GM23338 (cell line): ENCODE measurements at regions not wholly inside any gene's neighbourhood (a gene's known extent, or its start where the extent isn't known, plus 50 kb on each side); places are given as distances from the start of the nearest gene placed in this dataset.

Experiments
- ATAC-seq: fragments of 200-7000 bp; cut with Tn5 transposase; 3 replicates; pipeline ENCODE4 v1.9.1; 2020
- DNase-seq: peaks from one replicate; pipeline ENCODE4 v3.0.0-alpha.2; 2015; ENCODE audit warnings: low spot score
- H2AFZ ChIP-seq: fragments of 200-600 bp; sonication (generic); 2 replicates; pipeline ENCODE4 v1.8.0; 2016; ENCODE audit warnings: antibody characterized with exemption, mild to moderate bottlenecking, moderate library complexity
- H3F3A ChIP-seq: fragments of 200-600 bp; sonication (generic); replicated peaks from 2 replicates; pipeline ENCODE4 v1.8.0; 2017; ENCODE audit warnings: antibody characterized with exemption, mixed run types, low read depth
- H3K27ac ChIP-seq: fragments of 200-600 bp; sonication (generic); 2 replicates; pipeline ENCODE4 v1.6.1; 2016; ENCODE audit warnings: low read depth
- H3K27me3 ChIP-seq: fragments of 200-600 bp; sonication (generic); 2 replicates; pipeline ENCODE4 v1.8.0; 2016; ENCODE audit warnings: mild to moderate bottlenecking, mixed run types, moderate library complexity; ENCODE audit not compliant: insufficient read depth
- H3K36me3 ChIP-seq: fragments of 200-600 bp; sonication (generic); 2 replicates; pipeline ENCODE4 v1.8.0; 2016; ENCODE audit warnings: mild to moderate bottlenecking; ENCODE audit not compliant: insufficient read depth
- H3K4me1 ChIP-seq: fragments of 200-600 bp; sonication (generic); 2 replicates; pipeline ENCODE4 v1.8.0; 2016; ENCODE audit warnings: mild to moderate bottlenecking, moderate library complexity; ENCODE audit not compliant: insufficient read depth
- H3K4me2 ChIP-seq: fragments of 200-600 bp; sonication (generic); 2 replicates; pipeline ENCODE4 v1.7.1; 2017; ENCODE audit warnings: mixed run types
- H3K4me3 ChIP-seq: fragments of 200-600 bp; sonication (generic); 2 replicates; pipeline ENCODE4 v1.6.1; 2016; ENCODE audit warnings: mixed run types
- H3K79me2 ChIP-seq: fragments of 200-600 bp; sonication (generic); replicated peaks from 2 replicates; pipeline ENCODE4 v1.8.0; 2017; ENCODE audit warnings: mild to moderate bottlenecking; ENCODE audit not compliant: insufficient read depth
- H3K9me2 ChIP-seq: fragments of 200-600 bp; sonication (generic); 2 replicates; pipeline ENCODE4 v1.8.0; 2017; ENCODE audit not compliant: insufficient read depth
- H4K20me1 ChIP-seq: fragments of 200-600 bp; sonication (generic); replicated peaks from 2 replicates; pipeline ENCODE4 v1.8.0; 2017; ENCODE audit warnings: mild to moderate bottlenecking; ENCODE audit not compliant: insufficient read depth
- H3K27ac Mint-ChIP-seq: 2 replicates; pipeline ENCODE4 v1.8.0; 2020; ENCODE audit warnings: inconsistent platforms, mild to moderate bottlenecking, moderate library complexity, mixed read lengths
- H3K27me3 Mint-ChIP-seq: 3 replicates; pipeline ENCODE4 v1.8.0; 2022; ENCODE audit warnings: low read depth, mild to moderate bottlenecking, moderate library complexity, mixed read lengths, inconsistent platforms; ENCODE audit not compliant: insufficient read depth, poor library complexity
- H3K36me3 Mint-ChIP-seq: 3 replicates; pipeline ENCODE4 v1.8.0; 2021; ENCODE audit warnings: low read depth, mild to moderate bottlenecking, inconsistent platforms, moderate library complexity, mixed read lengths
- H3K4me1 Mint-ChIP-seq: 3 replicates; pipeline ENCODE4 v1.8.0; 2020; ENCODE audit warnings: mild to moderate bottlenecking, inconsistent platforms, mixed read lengths
- H3K4me3 Mint-ChIP-seq: 3 replicates; pipeline ENCODE4 v1.8.0; 2021; ENCODE audit warnings: moderate library complexity, mild to moderate bottlenecking, inconsistent platforms, mixed read lengths
- H3K9me3 Mint-ChIP-seq: 3 replicates; pipeline ENCODE4 v1.8.0; 2020; ENCODE audit warnings: moderate library complexity, mild to moderate bottlenecking, inconsistent platforms, mixed read lengths
- NANOG ChIP-seq: IDR thresholded peaks from 2 replicates; pipeline ENCODE4 v1.6.1; 2016; ENCODE audit warnings: antibody characterized with exemption, borderline replicate concordance
- ZNF331 ChIP-seq: fragments of 250-450 bp; sonication (Bioruptor Pico); IDR thresholded peaks from 2 replicates; pipeline ENCODE4 v1.5.0; 2020; ENCODE audit warnings: low read depth, mild to moderate bottlenecking, moderate library complexity
- TF ChIP-seq, protein P1 (sequence below): fragments of 250-450 bp; sonication (Bioruptor Pico); IDR thresholded peaks from 2 replicates; pipeline ENCODE4 v1.5.0; 2020; ENCODE audit warnings: mild to moderate bottlenecking, moderate library complexity
- TF ChIP-seq, protein P2 (sequence below): IDR thresholded peaks from one replicate; pipeline ENCODE4 v1.6.1; 2018; ENCODE audit warnings: antibody characterized with exemption; ENCODE audit not compliant: unreplicated experiment
- TF ChIP-seq, protein P3 (sequence below): IDR thresholded peaks from 2 replicates; pipeline ENCODE4 v1.6.1; 2016; ENCODE audit warnings: antibody characterized with exemption

DNA sequence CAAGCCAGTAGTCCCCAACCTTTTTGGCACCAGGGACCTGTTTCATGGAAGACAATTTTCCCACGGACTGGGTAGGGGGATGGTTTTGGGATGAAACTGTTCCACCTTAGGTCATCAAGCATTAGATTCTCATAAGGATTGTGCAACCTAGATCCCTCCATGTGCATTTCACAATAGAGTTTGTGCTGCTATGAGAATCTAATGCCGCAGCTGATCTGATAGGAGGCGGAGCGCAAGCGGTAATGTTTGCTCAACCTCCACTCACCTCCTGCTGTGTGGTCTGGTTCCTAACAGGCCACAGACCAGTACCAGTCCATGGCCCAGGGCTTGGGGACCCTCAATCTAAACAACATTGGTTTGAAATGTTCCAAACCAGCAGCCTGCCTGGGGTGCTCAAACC lies 137.0 kb upstream of the STXBP5 start:
- peaks cover 2% of the 10 kb centered on the region for H3K27me3 Mint-ChIP-seq
- ATAC-seq (no peak), DNase-seq (no peak)
- Histone ChIP-seq H3K79me2 (no peaks in the 10 kb centered on the region), H3K4me2 (no peak overlapping the region), H3F3A (no peaks in the 10 kb centered on the region), H3K36me3 (no peaks in the 10 kb centered on the region; the same call in 1 of the 2 replicates), H3K4me3 (no peak overlapping the region), H3K4me1 (no peaks in the 10 kb centered on the region), H3K27ac (no peak overlapping the region), H2AFZ (no peak overlapping the region), H4K20me1 (no peaks in the 10 kb centered on the region), H3K9me2 (no peaks in the 10 kb centered on the region), H3K27me3 (no peaks in the 10 kb centered on the region)
- H3K9me3 Mint-ChIP-seq, result peaks cover 26% of the 10 kb centered on the region
- TF ChIP-seq, protein P1, sequence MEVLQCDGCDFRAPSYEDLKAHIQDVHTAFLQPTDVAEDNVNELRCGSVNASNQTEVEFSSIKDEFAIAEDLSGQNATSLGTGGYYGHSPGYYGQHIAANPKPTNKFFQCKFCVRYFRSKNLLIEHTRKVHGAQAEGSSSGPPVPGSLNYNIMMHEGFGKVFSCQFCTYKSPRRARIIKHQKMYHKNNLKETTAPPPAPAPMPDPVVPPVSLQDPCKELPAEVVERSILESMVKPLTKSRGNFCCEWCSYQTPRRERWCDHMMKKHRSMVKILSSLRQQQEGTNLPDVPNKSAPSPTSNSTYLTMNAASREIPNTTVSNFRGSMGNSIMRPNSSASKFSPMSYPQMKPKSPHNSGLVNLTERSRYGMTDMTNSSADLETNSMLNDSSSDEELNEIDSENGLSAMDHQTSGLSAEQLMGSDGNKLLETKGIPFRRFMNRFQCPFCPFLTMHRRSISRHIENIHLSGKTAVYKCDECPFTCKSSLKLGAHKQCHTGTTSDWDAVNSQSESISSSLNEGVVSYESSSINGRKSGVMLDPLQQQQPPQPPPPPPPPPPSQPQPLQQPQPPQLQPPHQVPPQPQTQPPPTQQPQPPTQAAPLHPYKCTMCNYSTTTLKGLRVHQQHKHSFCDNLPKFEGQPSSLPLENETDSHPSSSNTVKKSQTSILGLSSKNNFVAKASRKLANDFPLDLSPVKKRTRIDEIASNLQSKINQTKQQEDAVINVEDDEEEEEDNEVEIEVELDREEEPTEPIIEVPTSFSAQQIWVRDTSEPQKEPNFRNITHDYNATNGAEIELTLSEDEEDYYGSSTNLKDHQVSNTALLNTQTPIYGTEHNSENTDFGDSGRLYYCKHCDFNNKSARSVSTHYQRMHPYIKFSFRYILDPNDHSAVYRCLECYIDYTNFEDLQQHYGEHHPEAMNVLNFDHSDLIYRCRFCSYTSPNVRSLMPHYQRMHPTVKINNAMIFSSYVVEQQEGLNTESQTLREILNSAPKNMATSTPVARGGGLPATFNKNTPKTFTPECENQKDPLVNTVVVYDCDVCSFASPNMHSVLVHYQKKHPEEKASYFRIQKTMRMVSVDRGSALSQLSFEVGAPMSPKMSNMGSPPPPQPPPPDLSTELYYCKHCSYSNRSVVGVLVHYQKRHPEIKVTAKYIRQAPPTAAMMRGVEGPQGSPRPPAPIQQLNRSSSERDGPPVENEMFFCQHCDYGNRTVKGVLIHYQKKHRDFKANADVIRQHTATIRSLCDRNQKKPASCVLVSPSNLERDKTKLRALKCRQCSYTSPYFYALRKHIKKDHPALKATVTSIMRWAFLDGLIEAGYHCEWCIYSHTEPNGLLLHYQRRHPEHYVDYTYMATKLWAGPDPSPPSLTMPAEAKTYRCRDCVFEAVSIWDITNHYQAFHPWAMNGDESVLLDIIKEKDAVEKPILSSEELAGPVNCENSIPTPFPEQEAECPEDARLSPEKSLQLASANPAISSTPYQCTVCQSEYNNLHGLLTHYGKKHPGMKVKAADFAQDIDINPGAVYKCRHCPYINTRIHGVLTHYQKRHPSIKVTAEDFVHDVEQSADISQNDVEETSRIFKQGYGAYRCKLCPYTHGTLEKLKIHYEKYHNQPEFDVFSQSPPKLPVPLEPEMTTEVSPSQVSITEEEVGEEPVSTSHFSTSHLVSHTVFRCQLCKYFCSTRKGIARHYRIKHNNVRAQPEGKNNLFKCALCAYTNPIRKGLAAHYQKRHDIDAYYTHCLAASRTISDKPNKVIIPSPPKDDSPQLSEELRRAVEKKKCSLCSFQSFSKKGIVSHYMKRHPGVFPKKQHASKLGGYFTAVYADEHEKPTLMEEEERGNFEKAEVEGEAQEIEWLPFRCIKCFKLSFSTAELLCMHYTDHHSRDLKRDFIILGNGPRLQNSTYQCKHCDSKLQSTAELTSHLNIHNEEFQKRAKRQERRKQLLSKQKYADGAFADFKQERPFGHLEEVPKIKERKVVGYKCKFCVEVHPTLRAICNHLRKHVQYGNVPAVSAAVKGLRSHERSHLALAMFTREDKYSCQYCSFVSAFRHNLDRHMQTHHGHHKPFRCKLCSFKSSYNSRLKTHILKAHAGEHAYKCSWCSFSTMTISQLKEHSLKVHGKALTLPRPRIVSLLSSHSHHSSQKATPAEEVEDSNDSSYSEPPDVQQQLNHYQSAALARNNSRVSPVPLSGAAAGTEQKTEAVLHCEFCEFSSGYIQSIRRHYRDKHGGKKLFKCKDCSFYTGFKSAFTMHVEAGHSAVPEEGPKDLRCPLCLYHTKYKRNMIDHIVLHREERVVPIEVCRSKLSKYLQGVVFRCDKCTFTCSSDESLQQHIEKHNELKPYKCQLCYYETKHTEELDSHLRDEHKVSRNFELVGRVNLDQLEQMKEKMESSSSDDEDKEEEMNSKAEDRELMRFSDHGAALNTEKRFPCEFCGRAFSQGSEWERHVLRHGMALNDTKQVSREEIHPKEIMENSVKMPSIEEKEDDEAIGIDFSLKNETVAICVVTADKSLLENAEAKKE (CRISPR knock-in tag), result no peak
- TF ChIP-seq NANOG, result no peak
- TF ChIP-seq, protein P2, sequence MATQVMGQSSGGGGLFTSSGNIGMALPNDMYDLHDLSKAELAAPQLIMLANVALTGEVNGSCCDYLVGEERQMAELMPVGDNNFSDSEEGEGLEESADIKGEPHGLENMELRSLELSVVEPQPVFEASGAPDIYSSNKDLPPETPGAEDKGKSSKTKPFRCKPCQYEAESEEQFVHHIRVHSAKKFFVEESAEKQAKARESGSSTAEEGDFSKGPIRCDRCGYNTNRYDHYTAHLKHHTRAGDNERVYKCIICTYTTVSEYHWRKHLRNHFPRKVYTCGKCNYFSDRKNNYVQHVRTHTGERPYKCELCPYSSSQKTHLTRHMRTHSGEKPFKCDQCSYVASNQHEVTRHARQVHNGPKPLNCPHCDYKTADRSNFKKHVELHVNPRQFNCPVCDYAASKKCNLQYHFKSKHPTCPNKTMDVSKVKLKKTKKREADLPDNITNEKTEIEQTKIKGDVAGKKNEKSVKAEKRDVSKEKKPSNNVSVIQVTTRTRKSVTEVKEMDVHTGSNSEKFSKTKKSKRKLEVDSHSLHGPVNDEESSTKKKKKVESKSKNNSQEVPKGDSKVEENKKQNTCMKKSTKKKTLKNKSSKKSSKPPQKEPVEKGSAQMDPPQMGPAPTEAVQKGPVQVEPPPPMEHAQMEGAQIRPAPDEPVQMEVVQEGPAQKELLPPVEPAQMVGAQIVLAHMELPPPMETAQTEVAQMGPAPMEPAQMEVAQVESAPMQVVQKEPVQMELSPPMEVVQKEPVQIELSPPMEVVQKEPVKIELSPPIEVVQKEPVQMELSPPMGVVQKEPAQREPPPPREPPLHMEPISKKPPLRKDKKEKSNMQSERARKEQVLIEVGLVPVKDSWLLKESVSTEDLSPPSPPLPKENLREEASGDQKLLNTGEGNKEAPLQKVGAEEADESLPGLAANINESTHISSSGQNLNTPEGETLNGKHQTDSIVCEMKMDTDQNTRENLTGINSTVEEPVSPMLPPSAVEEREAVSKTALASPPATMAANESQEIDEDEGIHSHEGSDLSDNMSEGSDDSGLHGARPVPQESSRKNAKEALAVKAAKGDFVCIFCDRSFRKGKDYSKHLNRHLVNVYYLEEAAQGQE, result no peak
- no peak for TF ChIP-seq ZNF331 (CRISPR knock-in tag)
- TF ChIP-seq, protein P3, sequence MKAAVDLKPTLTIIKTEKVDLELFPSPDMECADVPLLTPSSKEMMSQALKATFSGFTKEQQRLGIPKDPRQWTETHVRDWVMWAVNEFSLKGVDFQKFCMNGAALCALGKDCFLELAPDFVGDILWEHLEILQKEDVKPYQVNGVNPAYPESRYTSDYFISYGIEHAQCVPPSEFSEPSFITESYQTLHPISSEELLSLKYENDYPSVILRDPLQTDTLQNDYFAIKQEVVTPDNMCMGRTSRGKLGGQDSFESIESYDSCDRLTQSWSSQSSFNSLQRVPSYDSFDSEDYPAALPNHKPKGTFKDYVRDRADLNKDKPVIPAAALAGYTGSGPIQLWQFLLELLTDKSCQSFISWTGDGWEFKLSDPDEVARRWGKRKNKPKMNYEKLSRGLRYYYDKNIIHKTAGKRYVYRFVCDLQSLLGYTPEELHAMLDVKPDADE, result no peak
- no peak overlapping the region for H3K4me3 Mint-ChIP-seq
- H3K36me3 Mint-ChIP-seq, result peaks cover 15% of the 10 kb centered on the region; the same call in 2 of the 3 replicates
- H3K4me1 Mint-ChIP-seq, result no peaks in the 10 kb centered on the region
- no peak overlapping the region for H3K27ac Mint-ChIP-seq
